DOHH2 (cell line): ENCODE measurements at regions not wholly inside any gene's neighbourhood (a gene's known extent, or its start where the extent isn't known, plus 50 kb on each side); places are given as distances from the start of the nearest gene placed in this dataset.

Experiments
- H3F3A ChIP-seq: fragments of 200-600 bp; sonication (generic), shearing (Covaris generic); 2 replicates; pipeline ENCODE4 v1.6.0; 2016; ENCODE audit warnings: antibody characterized with exemption, mild to moderate bottlenecking; ENCODE audit not compliant: control insufficient read depth, insufficient read depth
- H3K27ac ChIP-seq: fragments of 200-600 bp; sonication (generic); 2 replicates; pipeline ENCODE4 v1.5.1; 2014; ENCODE audit warnings: low read depth, mild to moderate bottlenecking, low read length, moderate library complexity
- H3K27me3 ChIP-seq: fragments of 200-600 bp; sonication (generic); 2 replicates; pipeline ENCODE4 v1.6.1; 2014; ENCODE audit warnings: mild to moderate bottlenecking, low read length, mixed read lengths; ENCODE audit not compliant: control insufficient read depth
- H3K36me3 ChIP-seq: fragments of 200-600 bp; sonication (generic); 2 replicates; pipeline ENCODE4 v1.6.1; 2014; ENCODE audit warnings: mild to moderate bottlenecking, low read length, moderate library complexity, mixed read lengths; ENCODE audit not compliant: control insufficient read depth
- H3K4me1 ChIP-seq: fragments of 200-600 bp; sonication (generic); 2 replicates; pipeline ENCODE4 v1.6.1; 2014; ENCODE audit warnings: mild to moderate bottlenecking, low read length, mixed read lengths; ENCODE audit not compliant: control insufficient read depth
- H3K4me2 ChIP-seq: fragments of 200-600 bp; sonication (generic); 2 replicates; pipeline ENCODE4 v1.6.0; 2014; ENCODE audit warnings: mild to moderate bottlenecking, low read length, moderate library complexity
- H3K4me3 ChIP-seq: fragments of 200-600 bp; sonication (generic); 2 replicates; pipeline ENCODE4 v1.5.1; 2014; ENCODE audit warnings: mild to moderate bottlenecking, low read length, mixed read lengths
- H3K79me2 ChIP-seq: fragments of 200-600 bp; sonication (generic); 2 replicates; pipeline ENCODE4 v1.6.1; 2014; ENCODE audit warnings: mild to moderate bottlenecking, low read length, mixed read lengths; ENCODE audit not compliant: control insufficient read depth
- H3K9me2 ChIP-seq: fragments of 200-600 bp; sonication (generic); replicated peaks from 2 replicates; pipeline ENCODE4 v1.6.1; 2014; ENCODE audit warnings: mild to moderate bottlenecking, low read length, mixed read lengths; ENCODE audit not compliant: control insufficient read depth
- H3K9me3 ChIP-seq: fragments of 200-600 bp; sonication (generic); 2 replicates; pipeline ENCODE4 v1.6.1; 2014; ENCODE audit warnings: antibody characterized with exemption, low read length, mixed read lengths; ENCODE audit not compliant: control insufficient read depth, insufficient read depth
- H4K20me1 ChIP-seq: fragments of 200-600 bp; sonication (generic); 2 replicates; pipeline ENCODE4 v1.6.0; 2014; ENCODE audit warnings: low read depth, mild to moderate bottlenecking, antibody characterized with exemption, low read length, moderate library complexity; ENCODE audit not compliant: control insufficient read depth, insufficient read depth
- EZH2phosphoT487 ChIP-seq: fragments of 200-600 bp; sonication (generic); IDR thresholded peaks from 2 replicates; pipeline ENCODE4 v1.6.1; 2017; ENCODE audit warnings: borderline replicate concordance, mild to moderate bottlenecking, antibody characterized with exemption, low read length, moderate library complexity, mixed read lengths
- TF ChIP-seq, protein P1 (sequence below): fragments of 200-600 bp; sonication (generic); IDR thresholded peaks from one replicate; pipeline ENCODE4 v1.5.1; 2014; ENCODE audit warnings: antibody characterized with exemption, mild to moderate bottlenecking, low read depth, low read length; ENCODE audit not compliant: poor library complexity, severe bottlenecking

GRCh38 chr11:15551901-15552851 lies 437.5 kb downstream of the INSC start:
- no peak overlapping the region for H3K27ac ChIP-seq
- no peaks in the 10 kb centered on the region for H3K9me3 ChIP-seq
- no peaks in the 10 kb centered on the region for H3K9me2 ChIP-seq
- no peaks in the 10 kb centered on the region for H3F3A ChIP-seq
- H3K36me3 ChIP-seq = no peaks in the 10 kb centered on the region
- H3K79me2 ChIP-seq = no peaks in the 10 kb centered on the region
- no peak overlapping the region for H3K4me3 ChIP-seq
- H3K4me2 ChIP-seq = no peak overlapping the region
- H3K4me1 ChIP-seq = no peaks in the 10 kb centered on the region
- no peaks in the 10 kb centered on the region for H3K27me3 ChIP-seq
- H4K20me1 ChIP-seq = no peaks in the 10 kb centered on the region
- no peak for TF ChIP-seq EZH2phosphoT487
- TF ChIP-seq, protein P1, sequence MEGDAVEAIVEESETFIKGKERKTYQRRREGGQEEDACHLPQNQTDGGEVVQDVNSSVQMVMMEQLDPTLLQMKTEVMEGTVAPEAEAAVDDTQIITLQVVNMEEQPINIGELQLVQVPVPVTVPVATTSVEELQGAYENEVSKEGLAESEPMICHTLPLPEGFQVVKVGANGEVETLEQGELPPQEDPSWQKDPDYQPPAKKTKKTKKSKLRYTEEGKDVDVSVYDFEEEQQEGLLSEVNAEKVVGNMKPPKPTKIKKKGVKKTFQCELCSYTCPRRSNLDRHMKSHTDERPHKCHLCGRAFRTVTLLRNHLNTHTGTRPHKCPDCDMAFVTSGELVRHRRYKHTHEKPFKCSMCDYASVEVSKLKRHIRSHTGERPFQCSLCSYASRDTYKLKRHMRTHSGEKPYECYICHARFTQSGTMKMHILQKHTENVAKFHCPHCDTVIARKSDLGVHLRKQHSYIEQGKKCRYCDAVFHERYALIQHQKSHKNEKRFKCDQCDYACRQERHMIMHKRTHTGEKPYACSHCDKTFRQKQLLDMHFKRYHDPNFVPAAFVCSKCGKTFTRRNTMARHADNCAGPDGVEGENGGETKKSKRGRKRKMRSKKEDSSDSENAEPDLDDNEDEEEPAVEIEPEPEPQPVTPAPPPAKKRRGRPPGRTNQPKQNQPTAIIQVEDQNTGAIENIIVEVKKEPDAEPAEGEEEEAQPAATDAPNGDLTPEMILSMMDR = no peak

GRCh38 chr11:15555161-15555560 lies 440.4 kb downstream of the INSC start:
- no peaks in the 10 kb centered on the region for H3K9me2 ChIP-seq
- no peak overlapping the region for H3K4me2 ChIP-seq
- H3K36me3 ChIP-seq = no peaks in the 10 kb centered on the region
- no peaks in the 10 kb centered on the region for H3F3A ChIP-seq
- no peaks in the 10 kb centered on the region for H3K27me3 ChIP-seq
- TF ChIP-seq EZH2phosphoT487 = no peak
- TF ChIP-seq, protein P1 = no peak
- no peaks in the 10 kb centered on the region for H4K20me1 ChIP-seq
- no peaks in the 10 kb centered on the region for H3K9me3 ChIP-seq
- H3K4me3 ChIP-seq = no peak overlapping the region
- H3K27ac ChIP-seq = no peak overlapping the region
- H3K79me2 ChIP-seq = no peaks in the 10 kb centered on the region
- peaks cover 5% of the 10 kb centered on the region; the same call in 1 of the 2 replicates for H3K4me1 ChIP-seq

DNA sequence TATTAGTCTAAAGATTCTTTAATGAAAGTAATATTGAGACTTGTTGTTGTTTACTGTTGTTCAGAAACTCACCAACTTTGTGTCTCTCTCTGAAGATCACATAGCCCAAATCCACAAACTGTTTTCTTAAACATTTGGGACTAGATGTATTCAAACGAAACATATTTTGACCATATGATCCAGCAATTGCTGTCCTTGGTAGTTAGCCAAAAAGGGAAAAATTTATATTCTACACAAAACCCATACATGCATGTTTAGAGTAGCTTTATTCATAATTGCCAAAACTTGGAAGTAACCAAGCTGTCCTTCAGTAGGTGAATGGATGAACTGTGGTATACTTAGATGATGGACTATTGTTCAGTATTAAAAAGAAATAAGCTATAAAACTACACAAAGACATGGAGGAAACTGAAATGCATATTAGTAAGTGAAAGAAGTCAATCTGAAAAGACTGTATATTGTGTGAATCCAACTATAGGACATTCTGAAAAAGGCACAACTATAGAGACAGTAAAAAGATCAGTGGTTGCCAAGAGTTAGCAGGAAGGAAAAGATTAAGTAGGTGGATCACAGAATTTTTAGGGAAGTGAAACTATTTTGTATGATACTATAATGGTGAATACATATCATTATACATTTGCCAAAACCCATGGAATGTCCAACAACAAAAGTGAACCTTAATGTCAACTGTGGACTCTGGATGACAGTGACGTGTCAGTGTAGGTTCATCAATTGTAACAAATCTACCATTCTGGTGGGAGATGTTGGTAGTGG lies 442.9 kb downstream of the INSC start:
- Histone ChIP-seq H3K9me2 (no peaks in the 10 kb centered on the region), H3K36me3 (no peaks in the 10 kb centered on the region), H3K4me3 (no peak overlapping the region), H3K27me3 (no peaks in the 10 kb centered on the region), H3K4me2 (no peak overlapping the region), H3K79me2 (no peaks in the 10 kb centered on the region), H3K27ac (no peak overlapping the region), H3K4me1 (peaks cover 5% of the 10 kb centered on the region; the same call in 1 of the 2 replicates), H3K9me3 (no peaks in the 10 kb centered on the region), H3F3A (no peaks in the 10 kb centered on the region), H4K20me1 (no peaks in the 10 kb centered on the region)
- no peak for TF ChIP-seq EZH2phosphoT487
- TF ChIP-seq, protein P1 = no peak
